ENCODE measurements at regions not wholly inside any gene's neighbourhood (a gene's known extent, or its start where the extent isn't known, plus 50 kb on each side); places are given as distances from the start of the nearest gene placed in this dataset.

- TF ChIP-seq POLR2A (IDR thresholded peaks at IDR 0.05): no peak
- TF ChIP-seq, protein P1, sequence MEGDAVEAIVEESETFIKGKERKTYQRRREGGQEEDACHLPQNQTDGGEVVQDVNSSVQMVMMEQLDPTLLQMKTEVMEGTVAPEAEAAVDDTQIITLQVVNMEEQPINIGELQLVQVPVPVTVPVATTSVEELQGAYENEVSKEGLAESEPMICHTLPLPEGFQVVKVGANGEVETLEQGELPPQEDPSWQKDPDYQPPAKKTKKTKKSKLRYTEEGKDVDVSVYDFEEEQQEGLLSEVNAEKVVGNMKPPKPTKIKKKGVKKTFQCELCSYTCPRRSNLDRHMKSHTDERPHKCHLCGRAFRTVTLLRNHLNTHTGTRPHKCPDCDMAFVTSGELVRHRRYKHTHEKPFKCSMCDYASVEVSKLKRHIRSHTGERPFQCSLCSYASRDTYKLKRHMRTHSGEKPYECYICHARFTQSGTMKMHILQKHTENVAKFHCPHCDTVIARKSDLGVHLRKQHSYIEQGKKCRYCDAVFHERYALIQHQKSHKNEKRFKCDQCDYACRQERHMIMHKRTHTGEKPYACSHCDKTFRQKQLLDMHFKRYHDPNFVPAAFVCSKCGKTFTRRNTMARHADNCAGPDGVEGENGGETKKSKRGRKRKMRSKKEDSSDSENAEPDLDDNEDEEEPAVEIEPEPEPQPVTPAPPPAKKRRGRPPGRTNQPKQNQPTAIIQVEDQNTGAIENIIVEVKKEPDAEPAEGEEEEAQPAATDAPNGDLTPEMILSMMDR (IDR thresholded peaks at IDR 0.05): no peak
Observed at GRCh38 chr6:4270001-4270400, 134.6 kb upstream of the ECI2 start.

All from adrenal gland (tissue), 5 donors.